ENCODE measurements at regions not wholly inside any gene's neighbourhood (a gene's known extent, or its start where the extent isn't known, plus 50 kb on each side); places are given as distances from the start of the nearest gene placed in this dataset.

- Histone ChIP-seq H3K4me2 (ENCODE audit: insufficient read depth, insufficient read length, low read length) (no peak overlapping the region), H2BK120ac (ENCODE audit: low read depth, low read length, poor library complexity, severe bottlenecking) (no peak overlapping the region), H3K18ac (ENCODE audit: insufficient read length, low read depth, low read length) (no peak overlapping the region), H2BK5ac (ENCODE audit: insufficient read length, low read length) (no peak overlapping the region), H4K5ac (ENCODE audit: insufficient read length, low read depth, low read length) (no peak overlapping the region), H3K23me2 (ENCODE audit: insufficient read length, low read depth, low read length, poor library complexity, severe bottlenecking) (no peaks in the 10 kb centered on the region), H2BK20ac (ENCODE audit: low read depth, low read length, poor library complexity, severe bottlenecking) (no peak overlapping the region), H3K27me3 (ENCODE audit: insufficient read depth, low read length) (no peaks in the 10 kb centered on the region), H3K23ac (ENCODE audit: insufficient read length, low read depth, low read length) (no peak overlapping the region), H2BK12ac (ENCODE audit: insufficient read length, low read depth, low read length) (no peak overlapping the region), H3K27ac (ENCODE audit: insufficient read length, low read depth, low read length) (no peak overlapping the region), H4K8ac (replicated peaks; ENCODE audit: insufficient read length, low read depth, low read length) (no peak overlapping the region), H3K56ac (ENCODE audit: insufficient read length, low read depth, low read length) (no peak overlapping the region), H3K79me1 (ENCODE audit: insufficient read depth, low read depth, low read length, poor library complexity, severe bottlenecking) (no peaks in the 10 kb centered on the region), H2AFZ (ENCODE audit: low read length) (no peak overlapping the region), H3K9me3 (ENCODE audit: control insufficient read depth, low read depth, low read length) (no peaks in the 10 kb centered on the region), H4K20me1 (ENCODE audit: control insufficient read depth, insufficient read depth, insufficient read length) (no peaks in the 10 kb centered on the region), H3K79me2 (ENCODE audit: insufficient read depth, low read length) (no peaks in the 10 kb centered on the region), H2BK15ac (ENCODE audit: low read depth, low read length) (no peak overlapping the region), H3K4me1 (ENCODE audit: insufficient read depth, low read length) (no peaks in the 10 kb centered on the region), H2AK5ac (ENCODE audit: insufficient read length, low read length) (no peak overlapping the region), H3T11ph (ENCODE audit: low read length) (no peak overlapping the region), H3K9ac (ENCODE audit: extremely low read depth, insufficient read length, low read length) (no peak overlapping the region), H3K4ac (ENCODE audit: low read depth, low read length) (no peak overlapping the region), H4K91ac (ENCODE audit: insufficient read length, low read depth, low read length) (no peak overlapping the region), H3K14ac (ENCODE audit: insufficient read depth, low read length) (no peak overlapping the region)
- no peak overlapping the region for H3K4me3 Mint-ChIP-seq
- DNase-seq: no peak
- no peaks in the 10 kb centered on the region for H3K36me3 Mint-ChIP-seq (ENCODE audit: insufficient read depth in 1 of 3, low read depth in 3 of 3)
- TF ChIP-seq CTCF (conservative IDR thresholded peaks at IDR 0.05): no peak
- no peaks in the 10 kb centered on the region for H3K9me3 Mint-ChIP-seq
- H3K27me3 Mint-ChIP-seq (ENCODE audit: low read depth): no peaks in the 10 kb centered on the region
- no peak overlapping the region for H3K27ac Mint-ChIP-seq
- no peaks in the 10 kb centered on the region for H3K4me1 Mint-ChIP-seq
Observed at GRCh38 chr4:35643661-35644060, 600.7 kb downstream of the ARAP2 start.

Data from H9 (cell line).